Epithelial cell of esophagus (primary cell): ENCODE measurements at regions not wholly inside any gene's neighbourhood (a gene's known extent, or its start where the extent isn't known, plus 50 kb on each side); places are given as distances from the start of the nearest gene placed in this dataset.

Experiments
- DNase-seq: peaks from one replicate; pipeline ENCODE4 v3.0.0; 2010; ENCODE audit warnings: low read depth
- H3K4me3 ChIP-seq: 2 replicates; pipeline ENCODE4 v1.5.1; 2011; ENCODE audit warnings: mild to moderate bottlenecking, low read length, control low read depth
- CTCF ChIP-seq: IDR thresholded peaks from 2 replicates; pipeline ENCODE4 v1.5.1; 2011; ENCODE audit warnings: low read depth, mild to moderate bottlenecking, low read length, control low read depth, inconsistent platforms; ENCODE audit not compliant: insufficient read depth; ENCODE audit errors: missing control alignments

- DNase-seq = peak; percentile 58
- no peak for TF ChIP-seq CTCF
- H3K4me3 ChIP-seq = no peak overlapping the region
Observed at GRCh38 chr6:144413418-144413817, 128.3 kb downstream of the UTRN start.

GRCh38 chr6:144415014-144415413 is 129.9 kb downstream of the UTRN start:
- DNase-seq = peak; percentile 91
- no peak for TF ChIP-seq CTCF
- no peak overlapping the region for H3K4me3 ChIP-seq

- no peak for TF ChIP-seq CTCF
- peak; percentile 90 for DNase-seq
- H3K4me3 ChIP-seq = no peak overlapping the region
Observed at GRCh38 chr6:144415835-144416237, 130.7 kb downstream of the UTRN start.

DNA sequence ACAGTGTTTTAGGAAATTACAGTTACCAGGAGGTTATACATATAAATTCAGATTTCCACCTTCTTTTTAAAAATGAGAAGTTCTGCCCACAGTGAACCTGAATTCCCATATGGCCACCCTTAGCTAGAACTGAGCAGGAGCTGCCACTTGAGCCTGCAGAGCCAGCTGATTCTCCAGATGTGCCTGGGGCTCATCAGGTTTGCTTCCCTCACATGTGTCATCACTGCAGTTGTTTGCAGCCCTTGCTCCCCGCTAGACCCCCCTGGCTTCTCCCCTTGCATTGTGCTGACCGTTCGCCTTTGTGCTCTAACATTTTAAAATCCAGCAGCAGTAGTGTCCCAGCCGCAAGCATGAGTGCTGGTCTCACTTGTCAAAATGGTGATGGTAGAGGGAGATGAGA is 131.1 kb downstream of the UTRN start:
- no peak for TF ChIP-seq CTCF
- H3K4me3 ChIP-seq = no peak overlapping the region
- DNase-seq = no peak

DNA sequence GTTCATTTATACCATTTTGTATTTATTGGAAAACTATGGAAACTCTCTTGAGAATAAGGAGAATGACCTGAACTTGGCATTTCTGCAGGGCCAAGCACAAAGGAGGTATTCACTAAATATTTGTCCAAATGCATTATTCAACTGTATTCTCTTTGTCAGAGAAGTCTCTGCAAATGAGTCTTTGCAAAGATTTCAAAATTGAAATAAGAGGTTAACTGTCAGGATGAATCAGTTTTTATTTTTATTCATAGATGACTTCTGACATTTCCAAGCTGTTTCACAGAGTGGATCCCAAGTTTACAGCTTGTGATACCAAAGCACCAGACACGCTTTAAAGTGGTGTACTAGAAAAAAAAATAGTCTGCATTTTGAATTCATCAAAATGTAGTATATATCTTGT is 131.6 kb downstream of the UTRN start:
- DNase-seq = no peak
- TF ChIP-seq CTCF = no peak
- no peak overlapping the region for H3K4me3 ChIP-seq

GRCh38 chr6:144417681-144418080 is 132.5 kb downstream of the UTRN start:
- peak; percentile 62 for DNase-seq
- H3K4me3 ChIP-seq = no peak overlapping the region
- no peak for TF ChIP-seq CTCF

- no peak for TF ChIP-seq CTCF
- DNase-seq = no peak
- no peak overlapping the region for H3K4me3 ChIP-seq
Observed at GRCh38 chr6:144418959-144419545, 133.9 kb downstream of the UTRN start.
